ENCODE measurements at regions not wholly inside any gene's neighbourhood (a gene's known extent, or its start where the extent isn't known, plus 50 kb on each side); places are given as distances from the start of the nearest gene placed in this dataset.

GRCh38 chr1:177779166-177779965 lies 190.5 kb downstream of the SEC16B start:
- no peak for TF ChIP-seq HNF4G (IDR thresholded peaks at IDR 0.05)
- TF ChIP-seq HNF4A (conservative IDR thresholded peaks at IDR 0.05), result no peak
- TF ChIP-seq ZBTB33 (IDR thresholded peaks at IDR 0.05), result no peak
- no peak for TF ChIP-seq JUND (IDR thresholded peaks at IDR 0.05)
- no peak for TF ChIP-seq GABPA (IDR thresholded peaks at IDR 0.05 in 1 of 2, conservative IDR thresholded peaks at IDR 0.05 in 1 of 2)
- no peak for TF ChIP-seq FOXA1 (IDR thresholded peaks at IDR 0.05)
- no peak for TF ChIP-seq FOXA2 (IDR thresholded peaks at IDR 0.05)
- TF ChIP-seq CTCF (IDR thresholded peaks at IDR 0.05; ENCODE audit: low read depth, low read length, missing input control), result no peak
- TF ChIP-seq MAX (IDR thresholded peaks at IDR 0.05), result no peak
- TF ChIP-seq YY1 (IDR thresholded peaks at IDR 0.05), result no peak
- no peak for TF ChIP-seq EGR1 (IDR thresholded peaks at IDR 0.05; ENCODE audit: low read depth in 2 of 2)
- TF ChIP-seq TAF1 (conservative IDR thresholded peaks at IDR 0.05), result no peak
- TF ChIP-seq ATF3 (IDR thresholded peaks at IDR 0.05), result no peak
- 80% methylated on average over 10 of the region's 10 CpGs for WGBS
- no peaks in the 10 kb centered on the region for H3K36me3 ChIP-seq (ENCODE audit: control insufficient read depth in 4 of 4, insufficient read depth in 3 of 4, low read depth in 1 of 4, low read length in 3 of 4)
- H3K4me1 ChIP-seq (ENCODE audit: control insufficient read depth in 4 of 4, insufficient read depth in 4 of 4, low read length in 3 of 4), result peaks cover 0 to 3% (median 0%) of the 10 kb centered on the region in 4 donors
- H3K27me3 ChIP-seq (ENCODE audit: control insufficient read depth in 4 of 4, insufficient read depth in 4 of 4, low read length in 3 of 4), result no peaks in the 10 kb centered on the region
- no peaks in the 10 kb centered on the region for H3K9me3 ChIP-seq (ENCODE audit: control insufficient read depth in 4 of 4, low read length in 3 of 4)
- no peak for DNase-seq (ENCODE audit: low spot score)
- H3K27ac ChIP-seq (ENCODE audit: low read depth in 1 of 2, low read length in 2 of 2), result no peak overlapping the region
- H3K4me3 ChIP-seq (ENCODE audit: low read depth in 1 of 3, low read length in 3 of 3), result no peak overlapping the region
- H3K9ac ChIP-seq (ENCODE audit: low read depth in 1 of 2, low read length in 2 of 2), result no peak overlapping the region

GRCh38 chr1:177775924-177776323 lies 193.9 kb downstream of the SEC16B start:
- DNase-seq (ENCODE audit: low spot score), result no peak
- no peaks in the 10 kb centered on the region for H3K27me3 ChIP-seq (ENCODE audit: control insufficient read depth in 4 of 4, insufficient read depth in 4 of 4, low read length in 3 of 4)
- H3K27ac ChIP-seq (ENCODE audit: low read depth in 1 of 2, low read length in 2 of 2), result no peak overlapping the region
- WGBS, result 58% methylated on average over 4 of the region's 4 CpGs
- no peaks in the 10 kb centered on the region for H3K36me3 ChIP-seq (ENCODE audit: control insufficient read depth in 4 of 4, insufficient read depth in 3 of 4, low read depth in 1 of 4, low read length in 3 of 4)
- H3K9ac ChIP-seq (ENCODE audit: low read depth in 1 of 2, low read length in 2 of 2), result no peak overlapping the region
- peaks cover 0 to 10% (median 4%) of the 10 kb centered on the region in 4 donors for H3K9me3 ChIP-seq (ENCODE audit: control insufficient read depth in 4 of 4, low read length in 3 of 4)
- no peak overlapping the region for H3K4me3 ChIP-seq (ENCODE audit: low read depth in 1 of 3, low read length in 3 of 3)
- peaks cover 0 to 3% (median 0%) of the 10 kb centered on the region in 4 donors for H3K4me1 ChIP-seq (ENCODE audit: control insufficient read depth in 4 of 4, insufficient read depth in 4 of 4, low read length in 3 of 4)
- TF ChIP-seq RAD21 (IDR thresholded peaks at IDR 0.05), result no peak
- TF ChIP-seq SP1 (IDR thresholded peaks at IDR 0.05), result no peak
- no peak for TF ChIP-seq MAX (IDR thresholded peaks at IDR 0.05)
- no peak for TF ChIP-seq REST (IDR thresholded peaks at IDR 0.05)
- no peak for TF ChIP-seq ZBTB33 (IDR thresholded peaks at IDR 0.05)
- TF ChIP-seq CTCF (IDR thresholded peaks at IDR 0.05; ENCODE audit: low read depth, low read length, missing input control), result no peak
- TF ChIP-seq FOXA1 (IDR thresholded peaks at IDR 0.05), result no peak
- TF ChIP-seq HNF4A (conservative IDR thresholded peaks at IDR 0.05), result no peak
- TF ChIP-seq TAF1 (conservative IDR thresholded peaks at IDR 0.05), result no peak
- TF ChIP-seq ATF3 (IDR thresholded peaks at IDR 0.05), result no peak
- no peak for TF ChIP-seq HNF4G (IDR thresholded peaks at IDR 0.05)
- no peak for TF ChIP-seq EGR1 (IDR thresholded peaks at IDR 0.05; ENCODE audit: low read depth in 2 of 2)
- TF ChIP-seq NR2F2 (IDR thresholded peaks at IDR 0.05), result no peak
